Fibroblast of gingiva (primary cell): ENCODE measurements at regions not wholly inside any gene's neighbourhood (a gene's known extent, or its start where the extent isn't known, plus 50 kb on each side); places are given as distances from the start of the nearest gene placed in this dataset.
"Not testable (repeated sequence)": the region's sequence is repeated elsewhere in the genome, so short reads cannot be mapped to it uniquely, and the experiment has no call there.

Experiments used
- DNase-seq: peaks from one replicate; pipeline ENCODE4 v3.0.0-alpha.2; 2011; ENCODE audit warnings: low read depth

DNA sequence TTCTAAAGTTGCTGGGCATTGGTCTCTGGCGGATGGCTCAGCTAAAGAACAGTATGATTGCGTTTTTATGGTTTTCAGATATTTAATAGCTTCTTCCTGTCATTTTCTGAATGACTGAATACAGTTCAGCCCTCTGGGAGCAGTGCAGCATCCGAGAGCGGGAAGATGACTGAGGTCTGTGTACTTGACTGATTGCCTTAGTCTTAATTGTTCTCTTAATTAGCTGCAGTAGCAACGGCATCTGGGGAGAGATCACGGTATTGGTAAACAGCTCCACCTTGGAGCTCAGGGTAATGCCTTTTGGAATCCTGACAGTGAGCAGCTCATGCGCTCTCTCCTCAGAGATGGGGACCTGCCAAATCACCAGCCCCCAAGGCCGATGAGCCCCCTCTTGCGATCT is 481.4 kb upstream of the SPRED2 start:
- DNase-seq, result no peak

DNA sequence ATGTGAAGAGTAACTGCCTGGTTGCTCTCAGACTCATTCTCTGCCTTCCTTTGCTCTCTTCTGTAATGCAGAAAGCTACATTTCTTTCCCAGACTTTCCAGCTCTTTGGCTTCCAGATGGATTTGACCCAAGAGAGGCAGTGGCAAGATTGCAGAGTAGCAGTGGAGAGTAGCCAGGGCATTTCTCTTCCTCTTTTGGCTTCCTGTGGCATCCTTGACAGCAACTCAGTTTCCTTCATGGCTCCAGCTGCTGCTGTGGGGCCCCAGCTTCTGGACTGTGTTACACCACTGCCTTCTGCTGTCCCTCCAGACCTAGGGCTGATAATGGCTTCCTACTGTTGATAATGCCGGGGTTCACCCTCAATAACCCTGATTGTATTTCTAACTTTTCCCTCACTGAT is 469.4 kb upstream of the SPRED2 start:
- no peak for DNase-seq

DNA sequence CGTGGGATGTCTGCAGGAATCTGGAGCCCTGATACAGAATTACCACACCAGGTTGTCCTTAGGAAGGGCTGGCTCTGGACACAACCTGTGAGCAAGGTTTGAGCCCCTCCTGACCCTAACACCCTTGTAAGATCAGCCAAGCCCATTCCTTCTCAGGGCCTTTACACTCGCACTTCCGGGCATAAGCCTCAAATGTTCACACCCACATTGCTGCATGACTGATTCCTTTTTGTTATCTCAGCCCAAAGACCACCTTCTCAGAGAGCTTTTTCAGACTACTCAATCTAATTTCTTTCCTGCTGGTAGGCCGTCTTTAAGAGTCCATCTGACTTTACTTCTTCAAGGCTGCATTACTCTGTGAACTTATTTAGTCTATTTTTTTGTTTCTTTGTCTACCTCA is 464.0 kb upstream of the SPRED2 start:
- no peak for DNase-seq

DNA sequence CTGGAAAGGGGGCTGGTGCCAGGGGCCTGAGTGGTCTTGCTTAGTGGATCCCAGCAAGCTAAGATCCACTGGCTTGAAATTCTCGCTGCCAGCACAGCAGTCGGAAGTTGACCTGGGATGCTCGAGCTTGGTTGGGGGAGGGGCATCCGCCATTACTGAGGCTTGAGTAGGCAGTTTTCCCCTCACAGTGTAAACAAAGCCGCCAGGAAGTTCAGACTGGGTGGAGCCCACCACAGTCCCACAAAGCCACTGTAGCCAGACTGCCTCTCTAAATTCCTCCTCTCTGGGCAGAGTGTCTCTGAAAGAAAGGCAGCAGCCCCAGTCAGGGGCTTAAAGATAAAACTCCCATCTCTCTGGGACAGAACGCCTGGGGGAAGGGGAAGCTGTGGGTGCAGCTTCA is 457.7 kb upstream of the SPRED2 start:
- not testable (repeated sequence) for DNase-seq

DNA sequence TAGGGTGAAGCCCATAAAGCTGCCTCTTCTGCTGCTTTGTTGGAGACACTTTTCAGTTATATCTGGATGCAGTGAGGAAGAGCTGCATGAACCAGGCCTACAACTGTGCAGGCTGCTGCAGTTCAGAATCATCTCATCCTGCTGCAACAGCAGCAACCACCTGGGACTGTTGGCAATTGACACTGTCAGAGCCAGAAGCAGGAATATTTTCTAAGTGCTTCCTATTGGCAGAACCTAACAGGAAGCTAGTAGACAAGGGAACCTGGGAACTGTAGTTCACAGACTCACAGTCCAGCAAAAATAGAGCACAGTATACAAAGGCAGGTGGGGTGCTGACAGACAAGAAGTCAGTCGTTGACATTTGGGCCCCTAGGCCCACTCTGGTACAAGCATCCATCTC is 452.9 kb upstream of the SPRED2 start:
- no peak for DNase-seq

DNA sequence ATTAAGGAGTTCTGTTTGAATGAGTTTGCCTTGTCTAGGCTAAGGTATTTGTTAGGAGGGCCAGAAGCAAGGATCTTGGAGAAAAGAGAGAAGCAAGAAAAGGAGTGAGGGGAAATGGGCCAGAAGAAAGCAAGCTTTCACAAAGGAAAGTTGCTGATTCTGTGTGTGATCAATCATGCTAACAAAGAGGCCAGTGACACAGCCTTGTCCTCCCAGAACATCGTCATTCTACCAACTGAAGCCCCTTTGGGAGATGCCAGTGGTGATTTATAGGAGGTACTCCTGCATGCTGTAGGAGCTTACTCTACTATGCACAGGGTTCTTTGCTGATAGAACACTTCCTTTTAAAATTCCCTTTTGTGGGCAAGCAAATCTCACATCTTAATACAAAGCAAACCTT is 449.2 kb upstream of the SPRED2 start:
- DNase-seq, result no peak

DNA sequence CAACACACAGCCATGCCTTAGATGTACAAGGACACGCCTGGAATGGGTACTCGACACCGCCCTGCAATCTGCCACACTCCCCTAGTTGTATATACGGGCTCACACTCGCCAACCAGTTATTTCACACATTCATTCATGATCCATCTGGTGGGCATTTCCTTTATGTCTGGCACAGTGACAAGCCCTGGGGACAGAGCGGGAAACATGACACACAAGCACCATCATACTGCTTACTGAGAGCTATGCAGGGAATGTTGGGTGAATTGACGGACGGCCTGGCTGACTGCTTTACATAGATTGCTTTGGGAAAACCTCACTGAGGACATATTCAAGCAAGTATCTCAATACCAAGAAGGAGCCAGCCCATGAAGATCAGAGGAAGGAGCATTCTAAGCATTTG is 448.0 kb upstream of the SPRED2 start:
- DNase-seq, result no peak

DNA sequence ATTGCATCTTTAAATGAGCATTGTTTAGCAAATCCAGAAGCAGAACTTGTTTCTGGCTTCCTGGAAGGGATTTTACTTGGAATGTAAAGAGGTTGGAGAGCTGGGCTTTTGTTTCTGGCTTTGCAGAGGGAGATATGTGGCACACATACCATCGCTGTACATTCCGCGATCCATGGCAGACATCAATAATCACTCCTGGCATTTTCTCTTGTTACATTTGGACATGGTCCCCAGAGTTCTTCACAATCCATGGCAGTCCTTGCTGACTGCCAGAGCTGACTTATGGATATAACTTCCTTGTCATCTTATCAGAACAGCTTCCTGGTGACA is 445.6 kb upstream of the SPRED2 start:
- no peak for DNase-seq

DNA sequence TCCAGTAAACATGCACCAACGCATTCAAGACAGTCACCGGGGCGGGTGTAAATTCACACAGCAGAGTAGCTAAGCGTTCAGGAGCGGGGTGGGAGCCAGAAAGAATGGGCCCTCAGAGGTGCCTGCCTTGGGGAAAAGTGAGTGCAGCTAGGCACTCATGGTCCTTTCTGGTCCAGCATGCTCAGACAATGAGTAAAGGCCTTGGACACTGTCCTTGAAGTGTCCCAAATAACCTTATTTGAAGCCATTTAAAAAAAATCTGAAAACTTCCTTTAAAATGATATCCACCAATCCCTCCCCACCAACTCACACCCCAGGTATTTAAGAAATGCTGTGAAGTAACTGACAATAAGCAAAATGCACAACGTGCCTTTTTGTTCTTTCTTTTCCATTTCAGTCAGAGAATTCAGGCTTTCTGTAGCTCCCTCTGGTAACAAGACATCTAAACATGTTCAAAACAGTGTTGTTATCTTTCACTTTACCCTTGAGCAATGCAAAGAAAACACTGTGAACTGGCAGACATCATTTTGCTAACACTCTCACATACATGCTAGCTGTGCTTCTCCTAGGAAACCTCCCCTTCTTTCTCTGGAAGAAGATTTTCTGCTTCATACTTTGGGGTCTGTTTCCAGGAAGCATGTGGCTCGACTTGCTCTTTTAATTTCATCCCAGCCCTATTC is 445.1 kb upstream of the SPRED2 start:
- no peak for DNase-seq

DNA sequence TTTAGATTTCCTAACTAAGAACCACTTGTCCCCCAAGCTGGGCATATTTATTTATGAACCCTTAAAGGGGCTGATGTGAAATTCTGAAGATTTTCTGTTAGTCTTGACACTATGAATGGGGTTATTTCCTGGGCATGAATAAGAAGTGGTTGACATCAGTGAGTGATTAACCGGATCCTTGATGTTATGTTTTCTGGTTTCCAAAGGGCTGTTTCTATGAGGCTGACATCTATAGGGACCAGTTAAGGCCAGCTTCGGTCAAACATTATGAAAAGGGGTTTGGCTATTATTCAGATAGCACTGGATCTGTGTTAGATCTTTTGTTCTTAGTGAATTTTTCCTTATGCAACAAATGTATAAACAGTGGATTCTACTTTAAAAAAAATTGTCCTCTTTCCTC is 443.7 kb upstream of the SPRED2 start:
- no peak for DNase-seq

DNA sequence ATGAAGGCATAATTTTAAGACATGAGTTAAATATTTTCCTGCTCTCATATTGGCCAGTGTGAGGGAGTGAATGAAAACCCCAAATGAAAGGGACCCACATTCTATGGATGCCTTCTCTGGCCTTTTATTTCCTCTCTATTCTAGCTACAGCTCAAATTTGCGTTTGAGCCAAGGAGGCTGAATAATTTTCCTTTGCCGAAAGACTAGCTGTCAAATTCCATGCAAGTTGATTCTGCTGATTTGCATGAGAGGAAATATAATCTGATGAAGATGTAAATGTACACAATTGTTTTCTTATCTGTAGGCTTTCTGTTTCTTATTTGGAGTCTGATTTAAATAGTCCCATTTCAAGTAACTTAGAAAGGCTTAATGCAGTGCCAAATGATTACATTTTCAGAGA is 438.4 kb upstream of the SPRED2 start:
- DNase-seq, result no peak

DNA sequence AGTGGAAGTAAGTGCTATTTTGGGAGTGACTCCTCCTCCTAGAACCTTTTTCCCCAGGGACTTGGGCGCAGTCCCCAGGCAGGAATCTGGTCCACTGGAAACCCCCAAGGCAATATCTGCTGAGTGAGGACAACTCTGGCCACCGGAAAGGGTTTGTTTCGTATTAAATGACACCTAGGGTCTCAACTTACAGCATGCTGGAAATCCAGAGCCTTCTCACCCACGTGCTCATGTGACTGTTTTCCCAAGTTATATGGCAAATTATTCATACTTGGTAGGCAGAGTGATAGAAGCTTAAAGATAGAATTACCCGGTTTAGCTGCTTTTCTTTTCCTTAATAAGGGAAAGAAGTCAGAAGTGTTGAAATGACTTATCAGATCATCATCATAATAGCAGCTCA is 436.9 kb upstream of the SPRED2 start:
- DNase-seq, result no peak

DNA sequence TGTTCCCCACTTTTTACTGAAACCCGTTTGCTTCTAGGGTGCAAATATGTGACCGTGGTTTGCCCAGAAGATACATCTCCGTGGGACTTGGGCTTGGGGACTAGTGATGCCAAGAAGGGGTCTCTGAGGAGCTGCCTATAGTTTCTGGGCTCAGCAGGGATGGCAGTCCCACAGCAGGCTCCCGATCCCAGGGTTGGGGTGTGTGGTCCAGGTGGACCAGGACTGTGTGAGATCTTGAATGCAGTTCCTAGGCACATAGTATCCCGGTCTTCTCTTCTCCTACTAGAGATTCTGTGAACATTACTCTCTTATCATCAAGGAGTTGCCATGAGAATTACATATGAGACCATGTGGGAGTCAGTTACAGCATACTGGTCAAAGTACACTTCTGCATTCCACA is 435.8 kb upstream of the SPRED2 start:
- no peak for DNase-seq

DNA sequence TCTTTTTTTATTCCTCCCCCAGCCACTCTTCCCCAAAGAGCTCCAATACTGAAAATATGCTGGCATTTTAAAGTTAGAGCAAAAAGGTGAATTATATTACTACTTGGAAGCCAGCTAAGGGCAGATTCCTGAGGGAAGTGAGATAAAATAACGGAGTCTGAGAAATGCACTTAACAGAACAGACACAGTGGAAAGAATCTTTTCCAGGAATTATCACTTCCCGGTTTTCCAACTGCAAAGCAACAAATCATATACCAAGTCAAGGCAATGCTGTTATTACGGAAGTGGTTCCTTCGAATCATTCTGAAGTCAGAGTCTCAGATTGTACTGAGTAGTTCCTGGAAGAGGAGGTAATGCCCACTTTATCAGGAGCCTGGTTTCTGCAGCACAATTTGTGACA is 435.0 kb upstream of the SPRED2 start:
- no peak for DNase-seq

DNA sequence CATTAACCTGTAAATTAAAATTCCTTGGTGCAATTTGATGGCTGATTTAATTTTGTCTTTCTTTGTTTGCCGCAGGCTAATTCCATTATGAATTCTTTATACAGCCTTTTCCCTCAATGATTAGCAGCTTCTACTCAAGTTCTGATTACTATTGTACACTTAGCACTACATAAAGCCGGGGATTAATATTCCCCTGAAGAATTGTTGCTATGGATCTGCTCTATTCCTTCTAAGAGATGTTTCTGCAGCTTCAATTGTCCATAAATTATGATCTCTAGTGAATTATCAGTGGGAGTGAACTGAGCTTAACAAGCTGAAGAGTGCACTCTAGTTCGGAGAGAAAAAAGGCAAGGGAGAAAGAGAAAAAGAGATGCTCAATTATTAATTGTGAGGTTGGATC is 433.7 kb upstream of the SPRED2 start:
- DNase-seq, result no peak

DNA sequence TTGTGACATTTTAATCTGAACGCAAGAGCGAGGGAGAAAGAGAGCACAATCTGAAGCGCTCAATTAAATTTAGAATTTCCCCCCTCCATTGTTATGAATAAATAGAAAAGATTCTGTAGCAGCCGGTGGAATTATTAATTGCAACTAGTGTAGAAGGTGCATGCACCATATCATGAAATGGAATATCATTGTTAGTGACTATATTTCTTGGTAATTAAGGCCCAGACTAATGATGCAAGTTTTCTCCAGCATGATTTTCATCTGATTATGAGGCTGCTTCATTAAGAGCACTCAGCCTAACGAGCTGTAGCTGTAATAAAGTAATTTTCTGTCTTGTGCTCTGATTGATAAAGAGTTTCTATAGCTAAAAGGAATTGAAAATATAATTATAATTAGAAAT is 432.2 kb upstream of the SPRED2 start:
- DNase-seq, result no peak

DNA sequence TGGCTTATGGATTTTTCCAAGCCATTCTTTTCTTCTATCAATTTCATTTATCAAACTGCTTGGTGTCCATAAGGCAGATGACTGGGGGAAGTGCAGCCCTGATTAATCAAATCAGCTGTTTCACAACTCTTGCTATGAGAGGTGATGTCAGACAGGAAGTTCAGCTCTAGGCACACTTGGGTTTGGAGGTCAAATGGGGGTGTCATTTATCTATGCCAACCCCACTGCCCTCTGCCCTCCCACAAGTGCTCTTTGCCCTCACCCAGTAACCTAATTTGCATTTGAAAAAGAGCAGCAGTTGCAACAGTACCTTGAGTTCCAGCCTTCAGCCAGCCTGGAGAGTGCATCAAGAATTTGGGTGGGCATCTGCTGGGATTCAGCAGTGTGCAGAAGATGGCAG is 431.3 kb upstream of the SPRED2 start:
- no peak for DNase-seq

DNA sequence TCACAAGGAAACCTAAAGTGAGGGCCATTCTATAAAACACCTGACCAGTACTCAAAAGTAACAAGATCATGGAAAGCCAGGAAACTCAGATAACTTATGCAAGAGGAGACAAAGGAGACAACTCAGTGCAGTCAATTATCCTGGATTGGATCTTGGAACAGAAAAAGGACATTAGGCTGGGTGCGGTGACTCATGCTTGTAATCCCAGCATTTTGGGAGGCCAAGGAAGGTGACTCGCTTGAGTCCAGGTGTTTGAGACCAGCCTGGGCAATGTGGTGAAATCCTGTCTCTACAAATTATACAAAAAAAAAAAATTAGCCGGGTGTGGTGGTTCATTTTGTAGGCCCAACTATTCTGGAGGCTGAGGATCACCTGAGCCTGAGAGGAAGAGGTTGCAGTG is 424.5 kb upstream of the SPRED2 start:
- no peak for DNase-seq

DNA sequence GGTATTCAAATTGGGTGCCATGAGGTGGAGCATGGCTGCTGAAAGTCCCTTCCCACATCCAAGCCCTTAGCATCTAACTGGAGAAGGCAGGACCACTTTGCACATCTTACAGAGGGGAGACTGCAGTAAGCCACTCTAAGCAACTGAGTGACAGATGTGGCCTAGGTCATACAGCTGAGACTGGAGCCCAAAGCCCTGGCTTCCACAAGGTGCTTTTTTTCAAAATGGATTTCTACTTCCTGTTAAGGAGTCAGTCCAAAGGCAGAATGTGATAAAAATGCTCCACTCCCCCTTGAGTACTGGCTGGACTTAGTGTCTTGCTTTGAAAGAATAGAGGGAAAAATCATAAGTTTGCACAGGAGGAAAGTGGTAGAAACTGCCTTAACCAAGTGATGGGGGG is 424.0 kb upstream of the SPRED2 start:
- no peak for DNase-seq

DNA sequence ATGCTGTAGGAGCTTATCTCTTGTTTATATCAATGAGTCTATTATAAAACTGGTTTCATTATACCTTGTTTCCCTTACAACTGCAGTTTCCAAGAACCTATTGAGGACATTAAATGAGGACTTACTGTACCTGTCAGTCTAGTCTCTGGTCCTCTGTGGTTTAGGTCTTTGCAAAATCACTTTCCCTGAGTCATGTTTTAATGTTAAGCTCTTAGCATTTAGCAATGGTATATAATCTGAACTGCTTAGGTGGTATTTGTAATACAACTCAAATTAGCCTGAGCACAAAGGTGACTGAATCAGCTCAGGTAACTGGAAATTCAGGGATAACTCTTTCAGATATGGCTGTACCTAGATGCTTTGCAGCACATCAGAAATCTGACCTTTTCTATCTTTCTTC is 418.3 kb upstream of the SPRED2 start:
- no peak for DNase-seq

DNA sequence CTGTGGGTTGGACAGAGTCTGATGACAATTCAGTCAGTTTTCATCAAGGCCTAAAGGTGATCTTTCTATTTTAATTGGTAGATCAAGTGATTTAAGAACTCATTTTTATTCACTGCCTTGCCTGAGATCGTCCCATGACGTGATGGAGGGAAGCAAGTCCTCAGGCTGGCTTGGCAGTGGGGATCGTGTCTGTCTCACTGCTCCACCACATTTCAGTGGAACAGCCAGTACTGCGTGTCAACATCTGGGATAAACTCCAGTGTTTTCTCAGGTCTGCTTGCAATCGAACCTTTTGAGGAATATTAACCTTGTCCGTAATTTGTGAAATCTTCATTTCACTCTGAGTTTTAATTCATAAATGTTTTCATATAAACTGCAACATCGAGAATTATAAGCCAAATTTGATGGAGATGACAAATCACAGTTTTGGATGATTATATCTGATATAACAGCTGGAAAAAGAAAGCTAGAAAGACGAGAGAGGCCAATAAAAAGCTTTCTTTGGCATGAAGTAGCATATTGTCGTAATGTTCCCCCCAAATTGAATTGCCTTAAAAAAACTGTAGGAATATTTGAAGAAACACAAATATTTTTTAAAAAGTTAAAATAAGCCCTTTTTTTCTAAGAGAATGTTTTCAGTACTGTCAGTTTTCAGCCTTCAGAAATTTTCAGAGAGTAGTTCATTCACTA is 414.7 kb upstream of the SPRED2 start:
- DNase-seq, result no peak

DNA sequence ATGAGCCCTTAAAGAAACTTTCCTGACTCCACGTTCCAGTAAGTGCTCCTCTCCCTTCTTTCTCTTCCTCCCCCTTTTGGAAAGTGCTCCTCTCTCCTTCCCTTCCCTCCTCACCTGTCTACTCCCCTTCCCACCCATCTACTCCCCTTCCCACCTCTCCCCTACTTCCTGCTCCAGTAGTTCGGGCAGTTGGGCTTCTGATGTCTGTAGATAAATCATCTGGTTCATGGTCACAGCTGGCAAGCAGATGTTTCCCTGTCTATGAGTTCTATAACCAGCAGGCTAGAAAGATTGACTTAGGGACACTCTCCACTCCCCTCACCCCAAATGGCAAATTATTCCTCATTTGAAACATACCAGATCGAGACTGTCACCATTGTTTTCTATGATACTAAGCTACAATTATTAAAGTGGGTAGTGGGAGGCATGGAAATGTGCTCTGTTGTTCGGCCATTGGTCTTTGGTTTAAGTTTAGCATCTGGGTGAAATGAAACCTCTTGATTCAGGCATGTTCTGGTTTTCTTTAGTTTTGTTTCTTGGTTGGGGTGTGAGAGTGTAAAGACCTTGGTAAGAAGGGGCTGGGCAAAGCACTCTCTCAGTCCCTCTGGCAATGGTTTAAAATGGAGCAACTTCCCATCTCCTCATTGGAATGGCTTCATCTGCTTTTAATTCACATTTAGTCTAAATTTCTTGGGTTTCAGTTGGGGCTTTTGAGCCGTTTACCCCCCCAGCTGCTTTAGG is 413.2 kb upstream of the SPRED2 start:
- DNase-seq, result no peak

DNA sequence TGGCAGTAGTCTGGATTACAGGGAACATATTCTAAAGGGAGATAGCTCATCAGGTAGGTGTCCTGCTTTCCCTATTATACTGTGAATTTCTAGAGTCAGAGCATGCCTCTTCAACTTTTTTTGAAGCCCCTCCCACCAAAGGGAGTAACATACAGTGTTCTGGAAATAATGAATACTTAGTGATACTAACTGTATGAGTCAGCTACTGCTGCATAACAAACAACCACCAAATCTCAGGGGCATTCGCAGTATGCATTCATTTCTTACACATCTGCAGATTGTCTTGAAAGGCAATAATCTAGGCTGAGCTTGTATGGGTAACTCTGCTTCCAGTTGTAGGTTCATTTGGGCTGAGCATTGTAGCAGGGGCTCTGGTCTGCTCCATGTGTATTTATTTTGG is 409.7 kb upstream of the SPRED2 start:
- DNase-seq, result no peak
